ENCODE measurements at regions not wholly inside any gene's neighbourhood (a gene's known extent, or its start where the extent isn't known, plus 50 kb on each side); places are given as distances from the start of the nearest gene placed in this dataset.

- TF ChIP-seq CHD7 (IDR thresholded peaks at IDR 0.05; ENCODE audit: insufficient replicate concordance, low read length) (no peak), NANOG (IDR thresholded peaks at IDR 0.05; ENCODE audit: insufficient read depth, low read depth, low read length, poor library complexity, severe bottlenecking) (no peak), ZNF274 (IDR thresholded peaks at IDR 0.05; ENCODE audit: borderline replicate concordance, extremely low read depth, low read length) (no peak), YY1 (IDR thresholded peaks at IDR 0.05; ENCODE audit: low read depth, low read length) (no peak), RXRA (IDR thresholded peaks at IDR 0.05; ENCODE audit: insufficient read depth, low read depth, low read length) (no peak), CHD2 (IDR thresholded peaks at IDR 0.05; ENCODE audit: low read length) (no peak), JUND (IDR thresholded peaks at IDR 0.05; ENCODE audit: low read length) (no peak), GABPA (IDR thresholded peaks at IDR 0.05; ENCODE audit: borderline replicate concordance, insufficient read depth, low read length) (no peak)
Observed at GRCh38 chr5:5919411-5919810, 458.9 kb downstream of the MED10 start (continued).

Measured in H1 (cell line).